HepG2 (cell line): ENCODE measurements at regions not wholly inside any gene's neighbourhood (a gene's known extent, or its start where the extent isn't known, plus 50 kb on each side); places are given as distances from the start of the nearest gene placed in this dataset.

Experiments
- ATAC-seq: fragments of 200-7000 bp; cut with Tn5 transposase; 3 replicates; pipeline ENCODE4 v1.9.1; 2020; ENCODE audit warnings: mild to moderate bottlenecking, moderate library complexity
- BruUV-seq: library from RNA; stranded (reverse); fragments of 400-500 nt; replicated peaks from 2 replicates; lab custom pipeline; 2021; lab: Mats Ljungman, UMichigan
- CTCF ChIA-PET: fragments of 300-600 bp; formaldehyde crosslinking; extraction: SDS; loops from one replicate; lab custom pipeline; 2021; ENCODE audit warnings: low total read pairs, inconsistent platforms, low intra/inter-chr PET ratio; lab: Yijun Ruan, JAX
- POLR2A ChIA-PET: fragments of 350-600 bp; sonication (Branson Sonifier 250); formaldehyde crosslinking; loops from one replicate; lab custom pipeline; 2020; ENCODE audit warnings: antibody characterized with exemption, inconsistent platforms; lab: Yijun Ruan, JAX
- DNase-seq: peaks from one replicate; pipeline ENCODE4 v3.0.0-alpha.2; 2015; ENCODE audit warnings: low spot score
- FAIRE-seq: peaks from 3 replicates; lab custom pipeline; 2011; peaks lifted over from hg19 to GRCh38; lab: Jason Lieb, UNC
- H2AFZ ChIP-seq: one replicate; pipeline ENCODE4 v1.6.1; 2011; ENCODE audit warnings: low read length, inconsistent platforms
- H3K27ac ChIP-seq: fragments of 300-600 bp; 3 replicates; pipeline ENCODE4 v1.8.0; 2011; ENCODE audit warnings: mixed run types, mild to moderate bottlenecking, mixed read lengths, low read length, inconsistent platforms; ENCODE audit not compliant: insufficient read depth; ENCODE audit errors: extremely low read length
- H3K27me3 ChIP-seq, 2 experiments: fragments of 200-600 bp in 1 of 2; 2 replicates in 1 of 2; 3 replicates in 1 of 2; pipeline versions ENCODE4 v1.6.0 to v1.8.0; 2011; ENCODE audit warnings: low read length in 2 of 2, mild to moderate bottlenecking in 2 of 2, moderate library complexity in 2 of 2, inconsistent platforms in 1 of 2; ENCODE audit not compliant: insufficient read depth in 2 of 2, control insufficient read depth in 1 of 2
- H3K36me3 ChIP-seq, 2 experiments: fragments of 200-600 bp in 1 of 2; replicated peaks in 1 of 2; 2 replicates in 1 of 2; 3 replicates in 1 of 2; pipeline versions ENCODE4 v1.5.1 to v1.8.0; 2011; ENCODE audit warnings: low read length in 2 of 2, inconsistent platforms in 1 of 2; ENCODE audit not compliant: insufficient read depth in 2 of 2, control insufficient read depth in 1 of 2
- H3K4me1 ChIP-seq: 2 replicates; pipeline ENCODE4 v1.5.1; 2012; ENCODE audit warnings: low read length, inconsistent platforms; ENCODE audit not compliant: insufficient read depth
- H3K4me2 ChIP-seq: 2 replicates; pipeline ENCODE4 v1.6.0; 2011; ENCODE audit warnings: low read depth, low read length, inconsistent platforms
- H3K4me3 ChIP-seq, 3 experiments: fragments of 200-600 bp in 1 of 3; sonication (generic), shearing (Covaris generic) in 1 of 3; replicated peaks in 1 of 3; 2 replicates each; pipeline ENCODE4 v1.5.1; 2011 to 2016; ENCODE audit warnings: low read length in 3 of 3, inconsistent platforms in 2 of 3, low read depth in 2 of 3, mild to moderate bottlenecking in 2 of 3, control low read depth in 1 of 3, mixed read lengths in 1 of 3; ENCODE audit not compliant: insufficient read depth in 1 of 3
- H3K79me2 ChIP-seq: one replicate; pipeline ENCODE4 v1.6.1; 2011; ENCODE audit warnings: low read length, inconsistent platforms; ENCODE audit not compliant: insufficient read depth
- H3K9ac ChIP-seq: 2 replicates; pipeline ENCODE4 v1.6.0; 2011; ENCODE audit warnings: mild to moderate bottlenecking, low read depth, low read length, inconsistent platforms; ENCODE audit not compliant: insufficient read depth
- H3K9me3 ChIP-seq: 2 replicates; pipeline ENCODE4 v1.5.1; 2012; ENCODE audit warnings: mild to moderate bottlenecking, low read length
- H4K20me1 ChIP-seq: 2 replicates; pipeline ENCODE4 v1.6.0; 2011; ENCODE audit warnings: inconsistent platforms, mild to moderate bottlenecking, low read length, moderate library complexity; ENCODE audit not compliant: insufficient read depth
- KDM3A ChIP-seq: IDR thresholded peaks from 2 replicates; pipeline ENCODE4 v1.6.1; 2018; ENCODE audit warnings: low read depth, missing compliant biosample characterization
- KLF12 ChIP-seq: sonication (generic); formaldehyde crosslinking; IDR thresholded peaks from 2 replicates; pipeline ENCODE4 v1.4.0; 2020; ENCODE audit warnings: missing genetic modification reagents, borderline replicate concordance
- NONO ChIP-seq, 2 experiments: fragments of 450-650 bp in 1 of 2; sonication (generic) in 1 of 2; formaldehyde crosslinking in 1 of 2; IDR thresholded peaks in 1 of 2; conservative IDR thresholded peaks in 1 of 2; 2 replicates each; pipeline versions ENCODE4 v1.6.1 to v1.8.0; 2017 to 2022; ENCODE audit warnings: mild to moderate bottlenecking in 1 of 2, missing genetic modification reagents in 1 of 2, moderate library complexity in 1 of 2
- PHB2 ChIP-seq: fragments of 450-650 bp; IDR thresholded peaks from 2 replicates; pipeline ENCODE4 v1.6.1; 2018; ENCODE audit not compliant: partially characterized antibody
- PHF21A ChIP-seq: sonication (generic); formaldehyde crosslinking; IDR thresholded peaks from 2 replicates; pipeline ENCODE4 v1.5.0; 2020; ENCODE audit warnings: mild to moderate bottlenecking, missing genetic modification reagents
- SMARCE1 ChIP-seq: fragments of 450-650 bp; IDR thresholded peaks from 2 replicates; pipeline ENCODE4 v1.6.1; 2017; ENCODE audit warnings: borderline replicate concordance
- ZNF790 ChIP-seq: sonication (generic); formaldehyde crosslinking; IDR thresholded peaks from 2 replicates; pipeline ENCODE4 v1.8.0; 2022; ENCODE audit warnings: missing genetic modification reagents, mild to moderate bottlenecking, borderline replicate concordance
- WGBS: methylation state at CpG from one replicate; pipeline ENCODE4 v1.1.6; 2017; ENCODE audit warnings: low lambda C conversion rate; 5-methylcytosine and 5-hydroxymethylcytosine counted together
- in situ Hi-C: cut with HindIII; loops from 2 replicates; pipeline ENCODE4 v1.10.0; 2017; ENCODE audit warnings: low pct_unique_long_range_greater_than_20kb; ENCODE audit not compliant: extremely low pct_ligation_motif_present
- intact Hi-C: fragments of 100-400 bp; cut with micrococcal nuclease; formaldehyde crosslinking; loops from one replicate; pipeline ENCODE4 v1.10.0; 2022; ENCODE audit not compliant: unreplicated experiment
- TF ChIP-seq, protein P1 (sequence below), 2 experiments: sonication (generic) in 1 of 2; formaldehyde crosslinking in 1 of 2; IDR thresholded peaks; 2 replicates each; pipeline versions ENCODE4 v1.4.0 to v1.6.1; 2016 to 2020; ENCODE audit warnings: borderline replicate concordance in 1 of 2, low read depth in 1 of 2, mild to moderate bottlenecking in 1 of 2, missing genetic modification reagents in 1 of 2

DNA sequence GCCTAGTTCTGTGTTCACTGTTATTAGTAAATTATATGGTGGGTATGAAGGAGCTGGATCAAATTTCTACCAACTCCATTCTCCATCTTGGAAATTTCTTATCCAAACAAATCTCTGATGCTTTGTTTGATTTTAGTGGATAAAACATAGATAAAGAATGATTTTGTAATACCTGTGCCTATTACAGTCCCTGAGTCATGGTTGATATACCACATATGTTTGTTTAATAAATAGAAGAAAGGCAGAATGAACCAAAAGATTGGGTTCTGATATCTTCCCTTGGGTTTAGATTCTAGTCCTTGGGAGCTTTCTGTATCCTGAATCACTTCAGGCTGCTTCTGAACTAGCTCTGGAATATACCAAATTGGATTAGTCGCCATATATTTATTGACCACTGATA lies 203.6 kb downstream of the PDCD6IP start:
- Histone ChIP-seq H4K20me1 (no peaks in the 10 kb centered on the region), H3K27ac (no peak overlapping the region), H3K4me3 (no peak overlapping the region), H2AFZ (no peak overlapping the region), H3K79me2 (no peaks in the 10 kb centered on the region), H3K9ac (no peak overlapping the region), H3K27me3 (no peaks in the 10 kb centered on the region), H3K4me2 (no peak overlapping the region), H3K9me3 (no peaks in the 10 kb centered on the region), H3K4me1 (peaks cover 68% of the 10 kb centered on the region), H3K36me3 (no peaks in the 10 kb centered on the region)
- no TSS peak for BruUV-seq
- ChIA-PET POLR2A (no interaction called here), CTCF (no interaction called here)
- WGBS, result 100% methylated on average over 1 of the region's 1 CpG
- intact Hi-C loops (loop anchor here (1.0 kb wide), 1 partner anchor 10 kb away; no protein-coding TSS in a partner anchor), in situ Hi-C loops (no loop called here)
- TF ChIP-seq KLF12, result no peak
- no peak for TF ChIP-seq PHB2
- TF ChIP-seq PHF21A (CRISPR knock-in tag), result no peak
- TF ChIP-seq, protein P1, sequence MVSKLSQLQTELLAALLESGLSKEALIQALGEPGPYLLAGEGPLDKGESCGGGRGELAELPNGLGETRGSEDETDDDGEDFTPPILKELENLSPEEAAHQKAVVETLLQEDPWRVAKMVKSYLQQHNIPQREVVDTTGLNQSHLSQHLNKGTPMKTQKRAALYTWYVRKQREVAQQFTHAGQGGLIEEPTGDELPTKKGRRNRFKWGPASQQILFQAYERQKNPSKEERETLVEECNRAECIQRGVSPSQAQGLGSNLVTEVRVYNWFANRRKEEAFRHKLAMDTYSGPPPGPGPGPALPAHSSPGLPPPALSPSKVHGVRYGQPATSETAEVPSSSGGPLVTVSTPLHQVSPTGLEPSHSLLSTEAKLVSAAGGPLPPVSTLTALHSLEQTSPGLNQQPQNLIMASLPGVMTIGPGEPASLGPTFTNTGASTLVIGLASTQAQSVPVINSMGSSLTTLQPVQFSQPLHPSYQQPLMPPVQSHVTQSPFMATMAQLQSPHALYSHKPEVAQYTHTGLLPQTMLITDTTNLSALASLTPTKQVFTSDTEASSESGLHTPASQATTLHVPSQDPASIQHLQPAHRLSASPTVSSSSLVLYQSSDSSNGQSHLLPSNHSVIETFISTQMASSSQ (IDR thresholded peaks at IDR 0.05; ENCODE audit: low read depth), result no peak
- TF ChIP-seq, protein P1 (CRISPR knock-in tag; IDR thresholded peaks at IDR 0.05; ENCODE audit: borderline replicate concordance), result no peak
- no peak for TF ChIP-seq NONO (IDR thresholded peaks at IDR 0.05)
- no peak for TF ChIP-seq NONO (CRISPR knock-in tag; conservative IDR thresholded peaks at IDR 0.05)
- TF ChIP-seq ZNF790 (CRISPR knock-in tag), result no peak
- TF ChIP-seq SMARCE1, result no peak
- no peak for TF ChIP-seq KDM3A (CRISPR knock-in tag)
- ATAC-seq (no peak), FAIRE-seq (no peak), DNase-seq (no peak)
